ENCODE measurements at regions not wholly inside any gene's neighbourhood (a gene's known extent, or its start where the extent isn't known, plus 50 kb on each side); places are given as distances from the start of the nearest gene placed in this dataset.

- BruUV-seq (replicated peaks), result no TSS peak
- POLR2A ChIA-PET, result no interaction called here
- H3K9me3 ChIP-seq (ENCODE audit: control insufficient read depth, insufficient read depth, low read depth, low read length), result no peaks in the 10 kb centered on the region
- H3K36me3 ChIP-seq (ENCODE audit: control insufficient read depth, insufficient read depth, low read length), result no peaks in the 10 kb centered on the region
- CTCF ChIA-PET, result no interaction called here
- in situ Hi-C loops (cut with HindIII; ENCODE audit: low pct_unique_long_range_greater_than_20kb, low sequenced_read_pairs) (no loop called here), intact Hi-C loops (cut with micrococcal nuclease; ENCODE audit: unreplicated experiment) (no loop called here)
- H3K4me3 ChIP-seq (ENCODE audit: low read depth in 2 of 2, low read length in 2 of 2), result no peak overlapping the region
- DNase-seq (ENCODE audit: low read depth, low spot score), result no peak
- H3K4me1 ChIP-seq (ENCODE audit: control insufficient read depth, insufficient read depth, low read length), result peaks cover 4% of the 10 kb centered on the region; the same call in 1 of the 2 replicates
- TF ChIP-seq SIN3A (IDR thresholded peaks at IDR 0.05; ENCODE audit: borderline replicate concordance, insufficient read depth, low read depth, low read length) (no peak), CTCF (IDR thresholded peaks at IDR 0.05) (no peak), POLR2AphosphoS5 (IDR thresholded peaks at IDR 0.05; ENCODE audit: low read depth, low read length) (no peak), TCF7L2 (IDR thresholded peaks at IDR 0.05; ENCODE audit: low read depth, low read length) (no peak)
- TF ChIP-seq, protein P1, sequence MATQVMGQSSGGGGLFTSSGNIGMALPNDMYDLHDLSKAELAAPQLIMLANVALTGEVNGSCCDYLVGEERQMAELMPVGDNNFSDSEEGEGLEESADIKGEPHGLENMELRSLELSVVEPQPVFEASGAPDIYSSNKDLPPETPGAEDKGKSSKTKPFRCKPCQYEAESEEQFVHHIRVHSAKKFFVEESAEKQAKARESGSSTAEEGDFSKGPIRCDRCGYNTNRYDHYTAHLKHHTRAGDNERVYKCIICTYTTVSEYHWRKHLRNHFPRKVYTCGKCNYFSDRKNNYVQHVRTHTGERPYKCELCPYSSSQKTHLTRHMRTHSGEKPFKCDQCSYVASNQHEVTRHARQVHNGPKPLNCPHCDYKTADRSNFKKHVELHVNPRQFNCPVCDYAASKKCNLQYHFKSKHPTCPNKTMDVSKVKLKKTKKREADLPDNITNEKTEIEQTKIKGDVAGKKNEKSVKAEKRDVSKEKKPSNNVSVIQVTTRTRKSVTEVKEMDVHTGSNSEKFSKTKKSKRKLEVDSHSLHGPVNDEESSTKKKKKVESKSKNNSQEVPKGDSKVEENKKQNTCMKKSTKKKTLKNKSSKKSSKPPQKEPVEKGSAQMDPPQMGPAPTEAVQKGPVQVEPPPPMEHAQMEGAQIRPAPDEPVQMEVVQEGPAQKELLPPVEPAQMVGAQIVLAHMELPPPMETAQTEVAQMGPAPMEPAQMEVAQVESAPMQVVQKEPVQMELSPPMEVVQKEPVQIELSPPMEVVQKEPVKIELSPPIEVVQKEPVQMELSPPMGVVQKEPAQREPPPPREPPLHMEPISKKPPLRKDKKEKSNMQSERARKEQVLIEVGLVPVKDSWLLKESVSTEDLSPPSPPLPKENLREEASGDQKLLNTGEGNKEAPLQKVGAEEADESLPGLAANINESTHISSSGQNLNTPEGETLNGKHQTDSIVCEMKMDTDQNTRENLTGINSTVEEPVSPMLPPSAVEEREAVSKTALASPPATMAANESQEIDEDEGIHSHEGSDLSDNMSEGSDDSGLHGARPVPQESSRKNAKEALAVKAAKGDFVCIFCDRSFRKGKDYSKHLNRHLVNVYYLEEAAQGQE (IDR thresholded peaks at IDR 0.05; ENCODE audit: insufficient read depth in 1 of 2, low read depth in 2 of 2, low read length in 1 of 2), result no peak
- no peak for ATAC-seq
- no peak overlapping the region for H3K27ac ChIP-seq (ENCODE audit: low read length)
- H3K27me3 ChIP-seq (ENCODE audit: control insufficient read depth, insufficient read depth, low read length), result peaks cover 7% of the 10 kb centered on the region; the same call in 1 of the 2 replicates
These were observed 131.0 kb downstream of the RBFOX3 start for GRCh38 chr17:79479876-79480275.

DNA sequence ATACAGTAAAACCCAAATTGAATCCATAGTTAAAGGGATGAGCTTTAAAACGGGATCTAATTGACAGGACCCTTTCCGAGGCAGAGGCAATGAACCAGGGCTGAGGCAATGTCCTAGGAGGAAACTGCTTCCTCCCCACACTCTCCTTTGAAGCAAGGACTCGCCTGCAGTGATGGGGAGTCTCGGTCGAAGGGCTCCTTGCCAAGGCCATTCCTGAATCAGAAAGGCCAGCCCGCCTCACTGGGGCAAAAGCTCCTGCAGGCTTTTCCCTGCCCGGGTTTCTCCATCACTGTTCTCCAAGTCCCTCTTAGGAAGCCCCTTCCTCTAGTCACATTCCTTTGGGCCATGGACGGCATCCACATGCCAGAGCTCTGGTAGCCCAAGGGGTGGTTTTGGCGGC is 132.0 kb downstream of the RBFOX3 start:
- no peak for TF ChIP-seq TCF7L2 (IDR thresholded peaks at IDR 0.05; ENCODE audit: low read depth, low read length)
- TF ChIP-seq POLR2AphosphoS5 (IDR thresholded peaks at IDR 0.05; ENCODE audit: low read depth, low read length), result no peak
- TF ChIP-seq SIN3A (IDR thresholded peaks at IDR 0.05; ENCODE audit: borderline replicate concordance, insufficient read depth, low read depth, low read length), result no peak
- TF ChIP-seq, protein P1 (IDR thresholded peaks at IDR 0.05; ENCODE audit: insufficient read depth in 1 of 2, low read depth in 2 of 2, low read length in 1 of 2), result no peak
- no peak for TF ChIP-seq CTCF (IDR thresholded peaks at IDR 0.05)

More for the DNA sequence above, 132.0 kb downstream of the RBFOX3 start:
- no TSS peak for BruUV-seq (replicated peaks)
- ATAC-seq (no peak), DNase-seq (ENCODE audit: low read depth, low spot score) (no peak)
- Histone ChIP-seq H3K4me1 (ENCODE audit: control insufficient read depth, insufficient read depth, low read length) (peaks cover 4% of the 10 kb centered on the region; the same call in 1 of the 2 replicates), H3K9me3 (ENCODE audit: control insufficient read depth, insufficient read depth, low read depth, low read length) (no peaks in the 10 kb centered on the region), H3K36me3 (ENCODE audit: control insufficient read depth, insufficient read depth, low read length) (no peaks in the 10 kb centered on the region), H3K4me3 (ENCODE audit: low read depth in 2 of 2, low read length in 2 of 2) (no peak overlapping the region), H3K27me3 (ENCODE audit: control insufficient read depth, insufficient read depth, low read length) (peaks cover 8% of the 10 kb centered on the region), H3K27ac (ENCODE audit: low read length) (no peak overlapping the region)
- CTCF ChIA-PET, result no interaction called here
- in situ Hi-C loops (cut with HindIII; ENCODE audit: low pct_unique_long_range_greater_than_20kb, low sequenced_read_pairs), result no loop called here
- intact Hi-C loops (cut with micrococcal nuclease; ENCODE audit: unreplicated experiment), result no loop called here
- POLR2A ChIA-PET, result no interaction called here
